GM19372 (cell line): ENCODE measurements at regions not wholly inside any gene's neighbourhood (a gene's known extent, or its start where the extent isn't known, plus 50 kb on each side); places are given as distances from the start of the nearest gene placed in this dataset.
"Not testable (repeated sequence)": the region's sequence is repeated elsewhere in the genome, so short reads cannot be mapped to it uniquely, and the experiment has no call there.

Source experiments
- ATAC-seq: cut with Tn5 transposase; IDR thresholded peaks from one replicate; pipeline ENCODE4 v1.9.1; 2021; ENCODE audit warnings: mild to moderate bottlenecking, low read depth, moderate library complexity; ENCODE audit not compliant: unreplicated experiment

- ATAC-seq: peak; percentile 86
Observed at GRCh38 chr3:27632431-27633223, 89.5 kb downstream of the EOMES start.

- ATAC-seq: no peak
Observed at GRCh38 chr3:27630885-27631284, 91.2 kb downstream of the EOMES start.

- no peak for ATAC-seq
Observed at GRCh38 chr3:27629366-27629765, 92.8 kb downstream of the EOMES start.

GRCh38 chr3:27628026-27628750 lies 93.9 kb downstream of the EOMES start:
- no peak for ATAC-seq

GRCh38 chr3:27626596-27627118 lies 95.5 kb downstream of the EOMES start:
- no peak for ATAC-seq

GRCh38 chr3:27625864-27626263 lies 96.3 kb downstream of the EOMES start:
- ATAC-seq: no peak

- no peak for ATAC-seq
Observed at GRCh38 chr3:27623085-27623753, 98.9 kb downstream of the EOMES start.

GRCh38 chr3:27617552-27617951 lies 104.6 kb downstream of the EOMES start:
- no peak for ATAC-seq

- ATAC-seq: no peak
Observed at GRCh38 chr3:27616031-27616430, 106.1 kb downstream of the EOMES start.

GRCh38 chr3:27615555-27615954 lies 106.6 kb downstream of the EOMES start:
- no peak for ATAC-seq

GRCh38 chr3:27614592-27614991 lies 107.5 kb downstream of the EOMES start:
- no peak for ATAC-seq

GRCh38 chr3:27613846-27614500 lies 108.2 kb downstream of the EOMES start:
- ATAC-seq: peak; percentile 48

- no peak for ATAC-seq
Observed at GRCh38 chr3:27610800-27611525, 111.2 kb downstream of the EOMES start.

- ATAC-seq: no peak
Observed at GRCh38 chr3:27607370-27607769, 114.8 kb downstream of the EOMES start.

- ATAC-seq: no peak
Observed at GRCh38 chr3:27606537-27606936, 115.6 kb downstream of the EOMES start.

GRCh38 chr3:27601311-27601710 lies 117.1 kb upstream of the SLC4A7 start:
- ATAC-seq: not testable (repeated sequence)

GRCh38 chr3:27599741-27600140 lies 115.6 kb upstream of the SLC4A7 start:
- ATAC-seq: not testable (repeated sequence)

GRCh38 chr3:27596921-27597320 lies 112.7 kb upstream of the SLC4A7 start:
- no peak for ATAC-seq

- ATAC-seq: peak; percentile 62
Observed at GRCh38 chr3:27596334-27596841, 112.2 kb upstream of the SLC4A7 start.
